ENCODE measurements at regions not wholly inside any gene's neighbourhood (a gene's known extent, or its start where the extent isn't known, plus 50 kb on each side); places are given as distances from the start of the nearest gene placed in this dataset.

DNA sequence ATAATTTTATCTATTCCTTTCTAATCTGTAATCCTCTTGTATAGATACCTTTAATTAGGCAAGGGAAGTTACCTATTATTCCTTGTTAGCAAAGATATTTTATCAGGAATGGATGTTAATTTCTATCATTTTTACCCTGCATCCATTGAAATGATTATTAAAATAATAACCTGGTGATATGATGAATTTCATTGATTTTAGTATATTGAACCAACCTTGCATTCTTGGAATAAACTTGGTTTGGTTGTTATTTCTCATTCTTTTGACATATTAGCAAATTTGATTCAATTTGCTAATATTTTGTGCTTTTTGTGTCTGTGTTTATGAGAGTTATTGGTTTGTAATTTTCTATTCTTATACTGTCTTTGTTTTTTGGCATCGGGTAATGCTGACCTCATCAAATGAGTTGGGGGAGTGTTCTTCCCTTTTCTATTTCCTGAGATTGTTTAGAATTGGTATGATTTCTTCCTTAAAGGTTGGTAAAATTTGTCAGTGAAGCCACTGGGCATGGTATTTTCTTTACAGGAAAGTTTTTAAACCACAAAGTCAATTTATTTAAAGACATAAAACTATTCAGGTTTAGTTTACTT lies 250.4 kb upstream of the PMFBP1 start:
- H3K36me3 ChIP-seq (ENCODE audit: control insufficient read depth in 1 of 2, insufficient read depth in 2 of 2, low read length in 2 of 2) = no peaks in the 10 kb centered on the region
- BruUV-seq (replicated peaks) = no TSS peak
- H3K9me2 ChIP-seq (ENCODE audit: insufficient read depth) = no peaks in the 10 kb centered on the region
- TF ChIP-seq, protein P1, sequence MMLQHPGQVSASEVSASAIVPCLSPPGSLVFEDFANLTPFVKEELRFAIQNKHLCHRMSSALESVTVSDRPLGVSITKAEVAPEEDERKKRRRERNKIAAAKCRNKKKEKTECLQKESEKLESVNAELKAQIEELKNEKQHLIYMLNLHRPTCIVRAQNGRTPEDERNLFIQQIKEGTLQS (IDR thresholded peaks at IDR 0.05) = no peak
- TF ChIP-seq SIN3A (IDR thresholded peaks at IDR 0.05; ENCODE audit: low read depth) (no peak), TCF7L2 (IDR thresholded peaks at IDR 0.05; ENCODE audit: borderline replicate concordance, extremely low read depth, insufficient read depth, insufficient read length) (no peak), ZFX (IDR thresholded peaks at IDR 0.05) (no peak), SRF (IDR thresholded peaks at IDR 0.05; ENCODE audit: low read depth) (no peak), RAD21 (IDR thresholded peaks at IDR 0.05; ENCODE audit: low read depth) (no peak), ELF1 (IDR thresholded peaks at IDR 0.05; ENCODE audit: borderline replicate concordance, low read depth) (no peak)
- H4K20me1 ChIP-seq (ENCODE audit: insufficient read depth) = no peaks in the 10 kb centered on the region
- no peaks in the 10 kb centered on the region for H3K4me1 ChIP-seq (ENCODE audit: control insufficient read depth in 1 of 2, insufficient read depth in 2 of 2, low read length in 2 of 2)
- no peak overlapping the region for H2AFZ ChIP-seq (ENCODE audit: low read depth, low read length, poor library complexity, severe bottlenecking)
- H3K9ac ChIP-seq (ENCODE audit: low read length) = no peak overlapping the region
- no peaks in the 10 kb centered on the region for H3K27me3 ChIP-seq (ENCODE audit: insufficient read depth, low read length)
- ATAC-seq = no peak
- ChIA-PET CTCF (no interaction called here), RAD21 (ENCODE audit: low non-redundant PET in 1 of 2, low total read pairs in 2 of 2, uncharacterized antibody in 2 of 2, unreplicated experiment in 2 of 2) (no interaction called here), POLR2A (no interaction called here)
- H3K4me3 ChIP-seq (replicated peaks in 1 of 2; ENCODE audit: low read depth in 1 of 2, low read length in 2 of 2) = no peak overlapping the region
- H3K27ac ChIP-seq (ENCODE audit: low read depth, low read length) = no peak overlapping the region
- intact Hi-C loops (cut with micrococcal nuclease) = no loop called here
- no peak for DNase-seq (ENCODE audit: low read depth, low spot score)
- H3K4me2 ChIP-seq (ENCODE audit: low read length) = no peak overlapping the region
- H3K9me3 ChIP-seq (ENCODE audit: control insufficient read depth in 1 of 2, insufficient read depth in 1 of 2, low read depth in 1 of 2, low read length in 2 of 2) = peaks cover 0 to 6% of the 10 kb centered on the region in 2 experiments; a peak in 1 of 4 replicates
- no peaks in the 10 kb centered on the region for H3K79me2 ChIP-seq (ENCODE audit: insufficient read depth, low read length)

DNA sequence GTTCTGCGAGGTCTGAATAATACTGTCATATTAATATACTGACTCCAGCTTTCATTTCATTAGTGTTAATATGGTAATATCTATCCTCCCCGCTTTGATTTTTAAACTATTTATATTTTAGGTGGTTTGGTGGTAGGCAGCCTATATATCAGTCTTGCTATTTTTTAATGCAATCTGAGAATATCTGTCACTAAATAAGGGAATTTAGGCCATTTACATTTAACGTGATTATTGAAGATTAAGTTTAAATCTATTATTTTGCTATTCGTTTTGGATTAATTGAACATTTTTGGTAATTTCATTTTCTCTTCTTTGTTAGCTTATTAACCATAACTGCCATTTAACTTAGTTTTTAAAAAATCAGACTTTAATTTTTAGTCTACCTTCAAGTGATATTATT lies 247.7 kb upstream of the PMFBP1 start:
- Histone ChIP-seq H4K20me1 (ENCODE audit: insufficient read depth) (no peaks in the 10 kb centered on the region), H3K79me2 (ENCODE audit: insufficient read depth, low read length) (no peaks in the 10 kb centered on the region), H3K4me1 (ENCODE audit: control insufficient read depth in 1 of 2, insufficient read depth in 2 of 2, low read length in 2 of 2) (no peaks in the 10 kb centered on the region), H3K9me2 (ENCODE audit: insufficient read depth) (no peaks in the 10 kb centered on the region), H3K4me2 (ENCODE audit: low read length) (no peak overlapping the region), H3K9ac (ENCODE audit: low read length) (no peak overlapping the region), H3K9me3 (ENCODE audit: control insufficient read depth in 1 of 2, insufficient read depth in 1 of 2, low read depth in 1 of 2, low read length in 2 of 2) (peaks cover 0 to 6% of the 10 kb centered on the region in 2 experiments; a peak in 1 of 4 replicates), H2AFZ (ENCODE audit: low read depth, low read length, poor library complexity, severe bottlenecking) (no peak overlapping the region), H3K27ac (ENCODE audit: low read depth, low read length) (no peak overlapping the region), H3K4me3 (replicated peaks in 1 of 2; ENCODE audit: low read depth in 1 of 2, low read length in 2 of 2) (no peak overlapping the region), H3K27me3 (ENCODE audit: insufficient read depth, low read length) (no peaks in the 10 kb centered on the region), H3K36me3 (ENCODE audit: control insufficient read depth in 1 of 2, insufficient read depth in 2 of 2, low read length in 2 of 2) (no peaks in the 10 kb centered on the region)
- ChIA-PET POLR2A (no interaction called here), CTCF (no interaction called here), RAD21 (ENCODE audit: low non-redundant PET in 1 of 2, low total read pairs in 2 of 2, uncharacterized antibody in 2 of 2, unreplicated experiment in 2 of 2) (no interaction called here)
- no TSS peak for BruUV-seq (replicated peaks)
- DNase-seq (ENCODE audit: low read depth, low spot score) (no peak), ATAC-seq (no peak)
- TF ChIP-seq, protein P2, sequence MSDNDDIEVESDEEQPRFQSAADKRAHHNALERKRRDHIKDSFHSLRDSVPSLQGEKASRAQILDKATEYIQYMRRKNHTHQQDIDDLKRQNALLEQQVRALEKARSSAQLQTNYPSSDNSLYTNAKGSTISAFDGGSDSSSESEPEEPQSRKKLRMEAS (IDR thresholded peaks at IDR 0.05) = no peak
- TF ChIP-seq FOSL1 (IDR thresholded peaks at IDR 0.05; ENCODE audit: low read depth) (no peak), SP1 (IDR thresholded peaks at IDR 0.05; ENCODE audit: low read depth) (no peak), EZH2 (IDR thresholded peaks at IDR 0.05) (no peak), SIN3A (IDR thresholded peaks at IDR 0.05; ENCODE audit: low read depth) (no peak), TCF7L2 (IDR thresholded peaks at IDR 0.05; ENCODE audit: borderline replicate concordance, extremely low read depth, insufficient read depth, insufficient read length) (no peak)
- TF ChIP-seq, protein P1 (IDR thresholded peaks at IDR 0.05) = no peak
- intact Hi-C loops (cut with micrococcal nuclease) = no loop called here

All from HCT116 (cell line).